ELF-1 (cell line): ENCODE measurements at regions not wholly inside any gene's neighbourhood (a gene's known extent, or its start where the extent isn't known, plus 50 kb on each side); places are given as distances from the start of the nearest gene placed in this dataset.
"Not testable (repeated sequence)": the region's sequence is repeated elsewhere in the genome, so short reads cannot be mapped to it uniquely, and the experiment has no call there.

Experiments
- DNase-seq: peaks from one replicate; pipeline ENCODE4 v3.0.0-alpha.2; 2016; ENCODE audit warnings: low read depth, low spot score

GRCh38 chr20:1810926-1811620 is 84.1 kb upstream of the SIRPA start:
- DNase-seq = no peak

- no peak for DNase-seq
These were observed 84.7 kb upstream of the SIRPA start for GRCh38 chr20:1810572-1810925.

- DNase-seq = no peak
These were observed 85.3 kb upstream of the SIRPA start for GRCh38 chr20:1809611-1810510.

- no peak for DNase-seq
These were observed 86.1 kb upstream of the SIRPA start for GRCh38 chr20:1809131-1809572.

DNA sequence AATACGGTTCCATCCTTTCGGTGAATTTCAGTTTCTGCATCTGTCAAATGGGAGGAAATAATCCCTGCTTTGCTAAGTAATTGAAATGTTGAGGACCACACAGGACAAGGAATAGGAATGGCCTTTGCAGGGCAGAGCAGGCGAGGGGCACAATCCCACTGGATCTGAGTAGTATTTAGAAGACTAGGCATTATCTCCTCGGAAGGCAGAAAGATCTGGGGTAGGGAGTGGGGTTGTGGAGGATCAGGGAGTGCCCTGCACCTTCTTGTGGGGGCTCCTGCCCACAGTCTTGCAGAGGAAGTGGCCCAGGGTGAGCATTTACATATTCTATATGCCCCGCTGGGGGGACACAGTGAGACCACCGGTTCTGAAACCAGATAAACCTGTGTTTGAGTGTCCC is 87.1 kb upstream of the SIRPA start:
- DNase-seq = no peak

DNA sequence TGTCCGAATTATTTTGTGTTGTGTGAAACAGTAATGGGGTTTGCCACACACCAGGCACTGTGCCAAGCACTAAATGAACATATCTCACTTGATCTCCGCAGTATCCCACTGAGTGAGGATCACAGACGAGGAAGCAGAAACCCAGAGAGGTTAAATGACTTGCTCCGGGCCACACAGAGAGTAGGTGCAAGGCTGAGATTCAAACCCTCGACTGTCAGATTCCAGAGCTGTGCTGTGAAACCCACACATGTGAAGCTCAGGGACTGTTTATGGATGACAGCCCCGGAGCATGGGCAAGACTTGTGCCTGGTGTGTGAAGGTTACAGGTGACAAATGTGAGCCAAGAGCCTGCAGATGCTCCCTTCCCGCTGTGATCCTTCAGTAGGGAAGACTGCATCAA is 87.8 kb upstream of the SIRPA start:
- no peak for DNase-seq

GRCh38 chr20:1806456-1806855 is 88.8 kb upstream of the SIRPA start:
- no peak for DNase-seq

- no peak for DNase-seq
These were observed 89.4 kb upstream of the SIRPA start for GRCh38 chr20:1805816-1806215.

DNA sequence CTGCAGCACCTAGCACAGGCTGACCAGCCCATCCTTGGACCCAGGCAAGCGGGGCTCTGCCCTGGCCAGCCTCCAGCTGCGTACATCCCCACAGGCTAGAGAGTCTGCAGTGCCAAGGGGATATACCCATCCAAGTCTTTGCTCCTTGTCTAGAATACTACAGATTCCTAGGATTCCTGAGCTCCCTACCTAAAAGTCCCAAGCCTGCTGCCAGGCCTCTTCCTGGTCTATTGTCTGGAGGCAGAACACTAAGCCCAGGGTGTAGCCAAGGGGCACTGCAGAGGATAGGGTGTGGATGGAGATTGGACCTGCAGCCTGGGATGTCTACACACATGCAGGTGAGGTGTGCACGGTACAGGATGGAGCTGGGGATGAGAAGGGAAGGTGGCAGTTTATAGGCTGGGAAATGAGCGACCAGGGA is 90.0 kb upstream of the SIRPA start:
- DNase-seq = peak; percentile 77

GRCh38 chr20:1804554-1804956 is 90.7 kb upstream of the SIRPA start:
- no peak for DNase-seq

DNA sequence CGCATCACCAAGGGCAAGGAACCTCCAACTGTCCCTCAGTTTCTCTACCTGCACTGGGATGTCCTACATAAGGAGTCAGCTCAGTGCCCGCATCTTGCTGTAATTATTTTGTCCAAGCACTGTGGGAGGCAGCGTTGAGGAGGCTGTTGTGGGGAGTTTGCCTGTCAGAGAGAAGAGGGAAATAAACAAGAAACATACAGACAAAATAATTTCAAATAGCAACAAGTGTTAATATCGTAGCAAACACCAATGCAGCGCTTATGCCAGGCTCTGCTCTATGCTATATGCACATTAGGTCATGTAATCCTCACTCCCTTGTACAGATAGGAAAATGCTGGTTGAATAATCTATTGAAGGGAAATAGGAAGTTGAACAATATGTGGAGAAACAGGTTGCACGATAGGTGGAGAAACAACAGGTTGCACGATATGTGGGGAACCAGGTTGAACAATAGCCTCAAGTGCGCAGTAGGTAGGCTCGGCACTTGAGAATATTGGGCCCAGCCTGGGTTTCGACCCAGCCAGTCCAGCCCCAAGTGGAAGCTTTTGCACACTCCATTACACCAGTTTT is 91.2 kb upstream of the SIRPA start:
- no peak for DNase-seq

DNA sequence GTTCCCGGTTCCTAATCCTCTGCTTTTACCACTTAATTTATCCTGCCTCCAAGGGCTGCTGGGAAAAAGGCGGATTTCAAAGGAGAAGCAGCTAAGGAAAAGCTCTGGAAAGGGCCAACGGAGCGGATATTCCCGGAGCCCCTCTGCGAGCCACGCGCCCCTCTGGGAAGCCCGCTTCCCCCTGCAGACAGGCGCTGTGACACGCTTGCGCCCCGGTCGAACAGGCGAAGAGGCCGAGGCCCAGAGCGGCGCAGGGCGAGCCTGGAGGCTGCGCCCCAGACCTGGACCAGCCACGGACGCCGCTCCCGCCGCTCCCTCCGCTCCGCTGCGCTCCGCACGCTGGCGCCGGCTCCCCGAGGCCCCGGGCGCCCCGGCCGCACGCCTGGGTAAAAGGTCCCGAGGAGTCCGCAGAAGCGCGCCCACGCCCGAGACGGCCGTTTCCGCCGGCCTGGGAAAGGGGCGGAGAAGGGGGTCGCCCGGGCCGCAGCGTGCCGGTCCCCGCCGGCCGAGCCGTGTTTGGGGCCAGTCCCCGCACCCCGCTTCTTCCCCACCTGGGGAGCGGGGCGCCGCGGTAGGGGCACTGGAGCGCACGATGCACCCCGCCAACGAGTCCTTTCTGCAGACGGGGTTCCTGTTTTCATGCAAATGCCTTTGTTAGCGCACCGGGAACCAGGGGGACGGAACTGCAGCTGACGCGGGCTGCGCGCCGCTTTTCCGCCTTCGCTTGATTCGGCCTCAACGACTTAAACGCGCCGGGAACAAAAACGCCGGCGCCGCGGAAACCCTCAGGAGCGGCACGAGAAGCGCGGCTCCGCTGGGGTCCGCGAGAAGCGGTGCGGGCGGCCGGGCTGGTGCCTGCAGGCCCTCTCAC is 91.9 kb upstream of the SIRPA start:
- peak; percentile 77 for DNase-seq

- peak; percentile 87 for DNase-seq
These were observed 92.7 kb upstream of the SIRPA start for GRCh38 chr20:1802385-1803060.

GRCh38 chr20:1801929-1802306 is 93.3 kb upstream of the SIRPA start:
- DNase-seq = no peak

- no peak for DNase-seq
These were observed 93.8 kb upstream of the SIRPA start for GRCh38 chr20:1801225-1801928.

DNA sequence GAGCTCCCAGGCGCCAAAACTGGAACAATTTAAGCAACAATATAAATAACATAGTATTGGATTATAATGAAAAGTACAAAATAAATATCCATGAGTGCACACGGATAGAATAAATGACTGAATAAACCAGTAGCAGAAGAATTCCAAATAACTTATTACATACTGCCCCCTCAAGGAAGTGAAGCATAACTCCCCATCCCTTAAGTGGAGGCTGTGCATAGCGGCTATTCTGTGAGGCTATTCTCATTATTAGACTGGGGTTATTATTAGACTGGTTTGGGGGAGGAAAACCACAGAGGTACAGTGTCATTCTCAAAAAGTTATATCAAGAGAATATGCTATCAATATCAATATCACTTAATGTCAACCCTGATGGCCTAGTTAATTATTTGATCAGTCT is 94.4 kb upstream of the SIRPA start:
- DNase-seq = no peak

- DNase-seq = no peak
These were observed 95.0 kb upstream of the SIRPA start for GRCh38 chr20:1800180-1800579.

DNA sequence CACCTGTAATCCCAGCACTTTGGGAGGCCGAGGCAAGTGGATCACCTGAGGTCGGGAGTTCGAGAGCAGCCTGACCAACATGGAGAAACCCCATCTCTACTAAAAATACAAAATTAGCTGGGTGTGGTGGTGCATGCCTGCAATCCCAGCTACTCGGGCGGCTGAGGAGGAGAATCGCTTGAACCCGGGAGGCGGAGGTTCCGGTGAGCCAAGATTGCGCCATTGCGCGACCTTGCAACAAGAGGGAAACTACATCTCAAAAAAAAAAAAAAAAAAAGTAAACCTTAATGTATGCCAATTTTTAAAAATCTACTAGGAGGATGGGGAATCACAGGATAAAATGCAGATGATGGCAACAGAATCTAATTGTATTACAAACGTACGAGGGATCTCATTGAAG is 95.5 kb upstream of the SIRPA start:
- DNase-seq = not testable (repeated sequence)

DNA sequence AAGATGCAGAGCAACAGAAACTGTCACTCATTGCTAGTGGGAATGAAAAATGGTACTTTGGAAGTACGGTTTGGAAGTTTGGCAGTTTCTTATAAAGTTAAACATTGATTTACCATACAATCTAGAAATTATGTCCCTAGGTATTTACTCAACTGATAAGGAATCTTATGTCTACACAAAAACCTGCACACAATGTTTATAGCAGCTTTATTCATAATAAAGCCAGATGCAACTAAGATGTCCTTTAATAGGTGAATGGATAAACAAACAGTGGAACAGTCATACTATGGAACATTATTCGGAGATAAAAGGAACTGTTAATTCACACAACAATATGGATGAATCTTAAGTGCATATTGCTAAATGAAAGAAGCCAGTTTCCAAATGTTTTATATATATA is 96.2 kb upstream of the SIRPA start:
- no peak for DNase-seq

DNA sequence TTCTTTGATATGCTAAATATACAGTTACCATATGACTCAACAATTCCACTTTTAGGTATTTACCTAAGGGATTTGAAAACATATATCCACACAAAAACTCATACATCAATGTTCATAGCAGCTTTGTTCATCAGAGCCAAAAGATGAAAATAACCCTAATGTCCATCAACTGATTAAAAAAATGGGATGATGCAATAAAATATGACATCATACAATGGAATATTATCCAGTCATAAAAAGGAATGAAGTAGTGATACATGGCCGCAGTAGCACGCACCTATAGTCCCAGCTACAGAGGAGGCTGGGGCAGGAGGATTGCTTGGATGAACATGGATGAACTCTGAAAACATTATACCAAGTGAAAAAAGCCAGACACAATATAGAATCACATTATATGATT is 101.4 kb upstream of the SIRPA start:
- no peak for DNase-seq

DNA sequence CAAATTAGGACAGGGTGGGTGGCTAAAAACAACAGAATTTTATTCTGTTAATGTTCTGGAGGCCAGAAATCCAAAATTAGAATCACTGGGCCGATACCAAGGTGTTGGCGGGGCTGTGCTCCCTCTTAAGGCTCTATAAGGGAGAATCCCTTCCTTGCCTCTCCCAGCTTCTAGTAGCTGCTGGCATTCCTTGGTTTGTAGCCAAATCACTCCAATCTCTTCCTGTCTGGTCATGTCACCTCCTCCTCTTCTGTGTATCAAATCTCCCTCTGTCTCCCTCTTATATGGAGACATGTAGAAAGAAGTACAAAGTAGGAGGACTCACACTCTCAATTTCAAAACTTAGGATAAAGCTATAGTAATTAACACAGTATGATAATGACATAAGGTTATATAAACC is 102.9 kb upstream of the SIRPA start:
- DNase-seq = no peak
